ENCODE measurements at regions not wholly inside any gene's neighbourhood (a gene's known extent, or its start where the extent isn't known, plus 50 kb on each side); places are given as distances from the start of the nearest gene placed in this dataset.

DNA sequence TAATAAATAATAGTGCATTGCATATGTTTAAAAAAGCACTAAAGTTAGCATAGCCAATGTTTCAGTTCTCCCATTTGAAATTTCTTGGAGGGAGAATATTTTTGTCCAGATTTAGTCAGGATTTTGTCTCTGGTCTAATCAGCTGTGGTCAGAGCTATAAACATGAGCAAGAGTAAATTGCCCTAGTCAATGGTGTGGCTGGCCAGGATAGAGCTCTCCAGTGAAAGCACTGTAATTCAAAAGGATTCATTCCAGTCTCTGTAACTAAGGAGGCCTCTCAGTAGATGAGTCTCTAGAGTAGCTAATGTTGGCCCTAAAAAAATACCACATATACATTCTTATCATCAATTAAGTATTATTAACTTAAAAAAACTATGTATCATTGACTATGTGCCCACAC lies 241.6 kb downstream of the CDCA7 start (continued):
- TF ChIP-seq RNF2 (IDR thresholded peaks at IDR 0.05; ENCODE audit: borderline replicate concordance, low read depth, low read length, missing control alignments, poor library complexity, severe bottlenecking), result no peak

DNA sequence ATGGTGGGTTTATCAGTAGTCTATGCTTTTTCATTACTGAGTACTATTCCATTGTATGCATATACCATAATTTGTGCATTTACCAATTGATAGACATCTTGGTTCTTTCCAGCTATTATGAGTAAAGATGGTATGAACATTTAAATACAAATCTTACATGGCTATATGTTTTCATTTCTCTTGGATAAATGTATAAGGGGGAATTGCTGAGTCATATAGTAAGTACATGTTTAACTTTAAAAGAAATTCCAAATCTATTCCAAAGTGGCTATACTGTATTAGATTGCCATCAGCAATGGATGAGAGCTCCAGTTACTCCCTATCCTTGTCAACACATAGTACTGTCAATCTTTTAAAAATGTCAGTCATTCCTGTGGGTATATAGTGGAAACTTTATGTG lies 243.9 kb downstream of the CDCA7 start:
- H4K91ac ChIP-seq (replicated peaks; ENCODE audit: insufficient read length, low read length), result no peak overlapping the region
- no peak overlapping the region for H2BK120ac ChIP-seq (replicated peaks; ENCODE audit: low read depth, low read length)
- 0 out of 4 replicates have a peak, but pooled peaks cover 0 to 3% of the 10 kb centered on the region in 2 experiments for H3K9me3 ChIP-seq (ENCODE audit: insufficient read depth in 2 of 2, low read depth in 1 of 2, low read length in 1 of 2)
- FAIRE-seq, result no peak
- H3K23me2 ChIP-seq (ENCODE audit: low read depth, low read length), result no peaks in the 10 kb centered on the region
- no peak overlapping the region for H4K5ac ChIP-seq (ENCODE audit: insufficient read length, low read depth, low read length)
- H3K79me1 ChIP-seq (ENCODE audit: low read depth, low read length), result no peaks in the 10 kb centered on the region
- ChIA-PET POLR2A (ENCODE audit: partially characterized antibody) (no interaction called here), CTCF (ENCODE audit: partially characterized antibody) (no interaction called here)
- no peaks in the 10 kb centered on the region for H3K27me3 ChIP-seq (replicated peaks in 1 of 4; ENCODE audit: control insufficient read depth in 3 of 4, extremely low read depth in 1 of 4, insufficient read depth in 3 of 4, low read length in 3 of 4)
- H3K27ac ChIP-seq (ENCODE audit: low read depth, low read length), result no peak overlapping the region
- no peak overlapping the region for H3K18ac ChIP-seq (ENCODE audit: extremely low read depth, low read length)
- H4K8ac ChIP-seq (ENCODE audit: extremely low read depth, insufficient read depth, low read length), result no peak overlapping the region
- H3K4me3 ChIP-seq (ENCODE audit: extremely low read depth in 1 of 4, insufficient read depth in 2 of 4, low read depth in 3 of 4, low read length in 4 of 4), result no peak overlapping the region
- H3K79me2 ChIP-seq (ENCODE audit: control insufficient read depth in 1 of 2, insufficient read depth in 2 of 2, low read length in 2 of 2), result no peaks in the 10 kb centered on the region
- no peak overlapping the region for H3K23ac ChIP-seq (ENCODE audit: insufficient read length)
- H2AK5ac ChIP-seq (ENCODE audit: low read depth, low read length), result no peak overlapping the region
- TF ChIP-seq GABPA (IDR thresholded peaks at IDR 0.05; ENCODE audit: borderline replicate concordance, insufficient read depth, low read length) (no peak), POU5F1 (IDR thresholded peaks at IDR 0.05; ENCODE audit: low read depth, low read length) (no peak)
- TF ChIP-seq, protein P1, sequence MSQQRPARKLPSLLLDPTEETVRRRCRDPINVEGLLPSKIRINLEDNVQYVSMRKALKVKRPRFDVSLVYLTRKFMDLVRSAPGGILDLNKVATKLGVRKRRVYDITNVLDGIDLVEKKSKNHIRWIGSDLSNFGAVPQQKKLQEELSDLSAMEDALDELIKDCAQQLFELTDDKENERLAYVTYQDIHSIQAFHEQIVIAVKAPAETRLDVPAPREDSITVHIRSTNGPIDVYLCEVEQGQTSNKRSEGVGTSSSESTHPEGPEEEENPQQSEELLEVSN (IDR thresholded peaks at IDR 0.05), result no peak
- no peak overlapping the region for H2BK5ac ChIP-seq (ENCODE audit: low read depth, low read length)
- no peak overlapping the region for H3K14ac ChIP-seq (ENCODE audit: insufficient read length)
- H4K20me1 ChIP-seq (replicated peaks in 1 of 2; ENCODE audit: control insufficient read depth in 1 of 2, insufficient read depth in 2 of 2, low read length in 2 of 2), result no peaks in the 10 kb centered on the region
- H3K4me2 ChIP-seq (ENCODE audit: insufficient read depth in 1 of 2, low read depth in 2 of 2, low read length in 2 of 2), result no peak overlapping the region
- H2BK20ac ChIP-seq (ENCODE audit: low read length), result no peak overlapping the region
- no peak overlapping the region for H2BK12ac ChIP-seq (ENCODE audit: low read depth, low read length)
- no peak overlapping the region for H3K4ac ChIP-seq (replicated peaks; ENCODE audit: insufficient read length, low read depth, low read length)
- H3K4me1 ChIP-seq (replicated peaks in 1 of 4; ENCODE audit: control insufficient read depth in 3 of 4, insufficient read depth in 4 of 4, low read length in 3 of 4), result no peaks in the 10 kb centered on the region
- H3K9ac ChIP-seq (replicated peaks in 1 of 4; ENCODE audit: extremely low read depth in 1 of 4, low read depth in 3 of 4, low read length in 3 of 4), result no peak overlapping the region
- no peak for DNase-seq (ENCODE audit: low read depth in 1 of 2, low spot score in 2 of 2)
- no peak overlapping the region for H2BK15ac ChIP-seq (ENCODE audit: low read length)
- H3K36me3 ChIP-seq (ENCODE audit: control insufficient read depth in 2 of 4, insufficient read depth in 4 of 4, low read length in 3 of 4), result no peaks in the 10 kb centered on the region; a peak in 1 of 8 replicates
- H2AFZ ChIP-seq (ENCODE audit: low read length), result no peak overlapping the region
- no peak overlapping the region for H3K56ac ChIP-seq (replicated peaks; ENCODE audit: insufficient read length, low read depth, low read length)
